RWPE1 (cell line): ENCODE measurements at regions not wholly inside any gene's neighbourhood (a gene's known extent, or its start where the extent isn't known, plus 50 kb on each side); places are given as distances from the start of the nearest gene placed in this dataset.

Experiments used
- CTCF ChIA-PET: fragments of 350-600 bp; sonication (Branson Sonifier 250); formaldehyde crosslinking; extraction: SDS; loops from one replicate; lab custom pipeline; 2021; lab: Yijun Ruan, JAX
- POLR2A ChIA-PET: fragments of 400-600 bp; formaldehyde crosslinking; extraction: SDS; loops from one replicate; lab custom pipeline; 2020; ENCODE audit warnings: antibody characterized with exemption; ENCODE audit not compliant: low non-redundant PET; lab: Yijun Ruan, JAX
- DNase-seq: peaks from one replicate; pipeline ENCODE4 v3.0.0; 2012; ENCODE audit warnings: low spot score
- H3K27ac ChIP-seq: fragments of 450-650 bp; 2 replicates; pipeline ENCODE4 v1.5.1; 2017
- CTCF ChIP-seq: fragments of 450-650 bp; conservative IDR thresholded peaks from 2 replicates; pipeline ENCODE4 v1.5.1; 2017; ENCODE audit warnings: low read depth, mild to moderate bottlenecking

- ChIA-PET POLR2A (no interaction called here), CTCF (no interaction called here)
- H3K27ac ChIP-seq = no peak overlapping the region
- DNase-seq = no peak
- TF ChIP-seq CTCF = no peak
Observed at GRCh38 chr9:32837551-32838058, 54.3 kb downstream of the TMEM215 start.

- DNase-seq = no peak
- no peak overlapping the region for H3K27ac ChIP-seq
- CTCF ChIA-PET = interaction anchor here (0.6 kb wide), 2 partner anchors 11 to 37 kb away, joined by 3 to 4 read pairs; no protein-coding TSS in a partner anchor
- POLR2A ChIA-PET = no interaction called here
- no peak for TF ChIP-seq CTCF
Observed at GRCh38 chr9:32839013-32839885, 55.9 kb downstream of the TMEM215 start.

- no peak overlapping the region for H3K27ac ChIP-seq
- POLR2A ChIA-PET = no interaction called here
- CTCF ChIA-PET = interaction anchor here (0.5 kb wide), 1 partner anchor 130 kb away, joined by 3 read pairs; no protein-coding TSS in a partner anchor
- DNase-seq = no peak
- no peak for TF ChIP-seq CTCF
Observed at GRCh38 chr9:32841314-32841713, 58.0 kb downstream of the TMEM215 start.

- ChIA-PET CTCF (no interaction called here), POLR2A (no interaction called here)
- TF ChIP-seq CTCF = no peak
- no peak overlapping the region for H3K27ac ChIP-seq
- DNase-seq = no peak
Observed at GRCh38 chr9:32843295-32843694, 60.0 kb downstream of the TMEM215 start.

- H3K27ac ChIP-seq = no peak overlapping the region
- CTCF ChIA-PET = no interaction called here
Observed at GRCh38 chr9:32844259-32844658, 60.9 kb downstream of the TMEM215 start.

GRCh38 chr9:32854271-32854670 lies 70.9 kb downstream of the TMEM215 start:
- CTCF ChIA-PET = no interaction called here

More at GRCh38 chr9:32844259-32844658, 60.9 kb downstream of the TMEM215 start:
- POLR2A ChIA-PET = no interaction called here
- no peak for TF ChIP-seq CTCF
- DNase-seq = no peak

More at GRCh38 chr9:32854271-32854670, 70.9 kb downstream of the TMEM215 start:
- DNase-seq = no peak
- no peak for TF ChIP-seq CTCF
- no peak overlapping the region for H3K27ac ChIP-seq
- POLR2A ChIA-PET = no interaction called here
